ENCODE measurements at regions not wholly inside any gene's neighbourhood (a gene's known extent, or its start where the extent isn't known, plus 50 kb on each side); places are given as distances from the start of the nearest gene placed in this dataset.

DNA sequence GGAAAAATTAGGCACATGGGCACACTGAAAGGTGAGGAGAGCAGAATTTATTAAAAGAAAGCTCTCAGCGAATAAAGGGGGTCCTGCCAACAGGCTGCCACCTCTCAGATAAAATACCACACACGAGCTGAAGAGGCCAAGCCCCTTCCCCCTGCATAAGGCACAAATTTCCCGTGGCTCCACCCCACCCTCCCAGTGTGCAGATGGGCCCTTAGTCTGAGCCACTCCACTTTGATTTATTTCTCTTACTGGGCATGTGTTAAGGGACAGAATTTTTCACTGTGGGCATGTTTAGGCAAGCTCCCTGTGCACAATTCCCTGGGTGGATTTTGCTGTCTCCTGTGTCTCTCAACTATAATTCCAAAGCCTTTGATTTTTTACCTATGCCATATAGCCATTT, 409.8 kb downstream of the TBL1XR1 start:
- TF ChIP-seq, protein P1, sequence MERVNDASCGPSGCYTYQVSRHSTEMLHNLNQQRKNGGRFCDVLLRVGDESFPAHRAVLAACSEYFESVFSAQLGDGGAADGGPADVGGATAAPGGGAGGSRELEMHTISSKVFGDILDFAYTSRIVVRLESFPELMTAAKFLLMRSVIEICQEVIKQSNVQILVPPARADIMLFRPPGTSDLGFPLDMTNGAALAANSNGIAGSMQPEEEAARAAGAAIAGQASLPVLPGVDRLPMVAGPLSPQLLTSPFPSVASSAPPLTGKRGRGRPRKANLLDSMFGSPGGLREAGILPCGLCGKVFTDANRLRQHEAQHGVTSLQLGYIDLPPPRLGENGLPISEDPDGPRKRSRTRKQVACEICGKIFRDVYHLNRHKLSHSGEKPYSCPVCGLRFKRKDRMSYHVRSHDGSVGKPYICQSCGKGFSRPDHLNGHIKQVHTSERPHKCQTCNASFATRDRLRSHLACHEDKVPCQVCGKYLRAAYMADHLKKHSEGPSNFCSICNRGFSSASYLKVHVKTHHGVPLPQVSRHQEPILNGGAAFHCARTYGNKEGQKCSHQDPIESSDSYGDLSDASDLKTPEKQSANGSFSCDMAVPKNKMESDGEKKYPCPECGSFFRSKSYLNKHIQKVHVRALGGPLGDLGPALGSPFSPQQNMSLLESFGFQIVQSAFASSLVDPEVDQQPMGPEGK (CRISPR knock-in tag; IDR thresholded peaks at IDR 0.05): no peak
- TF ChIP-seq ZC3H4 (CRISPR knock-in tag; IDR thresholded peaks at IDR 0.05; ENCODE audit: borderline replicate concordance): no peak
- TF ChIP-seq, protein P2, sequence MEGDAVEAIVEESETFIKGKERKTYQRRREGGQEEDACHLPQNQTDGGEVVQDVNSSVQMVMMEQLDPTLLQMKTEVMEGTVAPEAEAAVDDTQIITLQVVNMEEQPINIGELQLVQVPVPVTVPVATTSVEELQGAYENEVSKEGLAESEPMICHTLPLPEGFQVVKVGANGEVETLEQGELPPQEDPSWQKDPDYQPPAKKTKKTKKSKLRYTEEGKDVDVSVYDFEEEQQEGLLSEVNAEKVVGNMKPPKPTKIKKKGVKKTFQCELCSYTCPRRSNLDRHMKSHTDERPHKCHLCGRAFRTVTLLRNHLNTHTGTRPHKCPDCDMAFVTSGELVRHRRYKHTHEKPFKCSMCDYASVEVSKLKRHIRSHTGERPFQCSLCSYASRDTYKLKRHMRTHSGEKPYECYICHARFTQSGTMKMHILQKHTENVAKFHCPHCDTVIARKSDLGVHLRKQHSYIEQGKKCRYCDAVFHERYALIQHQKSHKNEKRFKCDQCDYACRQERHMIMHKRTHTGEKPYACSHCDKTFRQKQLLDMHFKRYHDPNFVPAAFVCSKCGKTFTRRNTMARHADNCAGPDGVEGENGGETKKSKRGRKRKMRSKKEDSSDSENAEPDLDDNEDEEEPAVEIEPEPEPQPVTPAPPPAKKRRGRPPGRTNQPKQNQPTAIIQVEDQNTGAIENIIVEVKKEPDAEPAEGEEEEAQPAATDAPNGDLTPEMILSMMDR (CRISPR knock-in tag; IDR thresholded peaks at IDR 0.05): no peak
- TF ChIP-seq, protein P3, sequence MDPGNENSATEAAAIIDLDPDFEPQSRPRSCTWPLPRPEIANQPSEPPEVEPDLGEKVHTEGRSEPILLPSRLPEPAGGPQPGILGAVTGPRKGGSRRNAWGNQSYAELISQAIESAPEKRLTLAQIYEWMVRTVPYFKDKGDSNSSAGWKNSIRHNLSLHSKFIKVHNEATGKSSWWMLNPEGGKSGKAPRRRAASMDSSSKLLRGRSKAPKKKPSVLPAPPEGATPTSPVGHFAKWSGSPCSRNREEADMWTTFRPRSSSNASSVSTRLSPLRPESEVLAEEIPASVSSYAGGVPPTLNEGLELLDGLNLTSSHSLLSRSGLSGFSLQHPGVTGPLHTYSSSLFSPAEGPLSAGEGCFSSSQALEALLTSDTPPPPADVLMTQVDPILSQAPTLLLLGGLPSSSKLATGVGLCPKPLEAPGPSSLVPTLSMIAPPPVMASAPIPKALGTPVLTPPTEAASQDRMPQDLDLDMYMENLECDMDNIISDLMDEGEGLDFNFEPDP (CRISPR knock-in tag; conservative IDR thresholded peaks at IDR 0.05): no peak
- TF ChIP-seq ZNF260 (CRISPR knock-in tag; IDR thresholded peaks at IDR 0.05; ENCODE audit: borderline replicate concordance, low read depth): no peak
- no peak for TF ChIP-seq ZFP36L2 (CRISPR knock-in tag; IDR thresholded peaks at IDR 0.05)
- TF ChIP-seq NR3C1 (CRISPR knock-in tag; IDR thresholded peaks at IDR 0.05): no peak
- no peak for TF ChIP-seq SMAD3 (CRISPR knock-in tag; IDR thresholded peaks at IDR 0.05)
- TF ChIP-seq EZH2 (conservative IDR thresholded peaks at IDR 0.05; ENCODE audit: low read depth, low read length): no peak
- TF ChIP-seq KAT2B (IDR thresholded peaks at IDR 0.05; ENCODE audit: borderline replicate concordance, low read depth, low read length): no peak
